GM12878 (cell line): ENCODE measurements at regions not wholly inside any gene's neighbourhood (a gene's known extent, or its start where the extent isn't known, plus 50 kb on each side); places are given as distances from the start of the nearest gene placed in this dataset.

Source experiments
- MEF2A ChIP-seq: IDR thresholded peaks from 2 replicates; pipeline ENCODE4 v1.6.1; 2011; ENCODE audit warnings: low read depth, mild to moderate bottlenecking, low read length, moderate library complexity; ENCODE audit not compliant: insufficient read depth
- MEF2B ChIP-seq: fragments of 450-650 bp; IDR thresholded peaks from 2 replicates; pipeline ENCODE4 v1.6.1; 2018; ENCODE audit warnings: mild to moderate bottlenecking, moderate library complexity; ENCODE audit not compliant: partially characterized antibody, poor library complexity, severe bottlenecking
- NFYB ChIP-seq: IDR thresholded peaks from 2 replicates; pipeline ENCODE4 v1.6.1; 2011; ENCODE audit warnings: low read depth, mild to moderate bottlenecking, low read length, improper control_type of control experiment, moderate library complexity; ENCODE audit not compliant: insufficient read depth
- POLR2AphosphoS5 ChIP-seq: IDR thresholded peaks from 2 replicates; pipeline ENCODE4 v1.6.1; 2011; ENCODE audit warnings: mild to moderate bottlenecking, low read length, inconsistent platforms
- SIN3A ChIP-seq: IDR thresholded peaks from 2 replicates; pipeline ENCODE4 v1.6.1; 2012; ENCODE audit warnings: low read depth, low read length, improper control_type of control experiment
- YY1 ChIP-seq: IDR thresholded peaks from 2 replicates; pipeline ENCODE4 v1.6.1; 2011; ENCODE audit warnings: low read depth, mild to moderate bottlenecking, low read length
- TF ChIP-seq, protein P1 (sequence below): IDR thresholded peaks from 2 replicates; pipeline ENCODE4 v1.6.1; 2011; ENCODE audit warnings: mild to moderate bottlenecking, low read depth, low read length, moderate library complexity; ENCODE audit not compliant: insufficient replicate concordance
- TF ChIP-seq, protein P2 (sequence below): IDR thresholded peaks from 2 replicates; pipeline ENCODE4 v1.6.1; 2012; ENCODE audit warnings: mild to moderate bottlenecking, low read depth, low read length
- TF ChIP-seq, protein P3 (sequence below): fragments of 450-650 bp; formaldehyde crosslinking; IDR thresholded peaks from 2 replicates; pipeline ENCODE4 v1.4.0; 2020; ENCODE audit warnings: mild to moderate bottlenecking, moderate library complexity
- TF ChIP-seq, protein P4 (sequence below): IDR thresholded peaks from 2 replicates; pipeline ENCODE4 v1.6.1; 2012; ENCODE audit warnings: low read depth, low read length, improper control_type of control experiment

DNA sequence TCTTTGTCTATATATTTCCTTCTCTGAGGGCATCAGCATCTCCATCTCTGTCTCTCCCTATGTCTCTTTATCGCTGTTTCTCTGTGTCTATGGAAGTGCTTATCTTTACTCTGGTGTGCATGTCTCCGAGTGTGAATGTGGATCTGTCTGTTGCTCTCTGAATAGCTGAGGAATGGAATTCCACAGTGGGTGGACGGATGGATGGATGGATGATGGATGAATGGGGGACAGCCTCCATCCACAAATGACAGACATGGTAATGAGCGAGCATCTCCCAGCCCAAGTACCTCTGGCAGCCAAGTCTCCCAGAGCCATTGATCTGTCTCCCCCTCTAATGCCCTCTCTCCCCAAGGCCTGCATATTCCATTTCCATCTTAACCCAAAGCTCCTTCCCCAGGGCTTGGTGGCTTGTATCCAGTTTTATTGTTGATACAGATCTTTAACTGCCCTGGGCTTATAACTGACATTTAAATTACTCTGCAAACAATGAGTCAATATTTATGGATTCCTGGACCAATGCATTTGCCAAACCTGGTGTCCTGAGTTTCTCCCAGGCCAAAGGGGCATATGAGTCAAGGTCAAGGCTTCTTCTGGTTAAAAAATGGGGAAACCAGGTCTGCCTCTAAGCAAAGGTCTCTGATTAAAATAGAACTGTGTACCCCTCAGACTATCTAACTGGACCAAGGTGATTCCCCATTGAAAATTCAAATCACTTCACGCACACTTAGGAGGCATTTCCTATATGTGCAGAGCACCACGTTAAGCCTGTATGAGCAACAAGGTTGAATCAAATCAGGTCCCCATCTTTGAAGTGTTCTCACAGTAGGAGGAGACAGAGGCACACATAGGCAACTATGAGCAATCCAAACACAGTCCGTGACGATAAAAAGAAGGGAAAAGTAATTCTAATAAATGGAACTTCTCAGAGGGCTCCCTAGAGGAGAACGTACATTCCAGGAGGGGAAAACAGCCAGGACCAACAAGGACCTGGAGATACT lies 109.9 kb downstream of the TLE3 start:
- TF ChIP-seq, protein P1, sequence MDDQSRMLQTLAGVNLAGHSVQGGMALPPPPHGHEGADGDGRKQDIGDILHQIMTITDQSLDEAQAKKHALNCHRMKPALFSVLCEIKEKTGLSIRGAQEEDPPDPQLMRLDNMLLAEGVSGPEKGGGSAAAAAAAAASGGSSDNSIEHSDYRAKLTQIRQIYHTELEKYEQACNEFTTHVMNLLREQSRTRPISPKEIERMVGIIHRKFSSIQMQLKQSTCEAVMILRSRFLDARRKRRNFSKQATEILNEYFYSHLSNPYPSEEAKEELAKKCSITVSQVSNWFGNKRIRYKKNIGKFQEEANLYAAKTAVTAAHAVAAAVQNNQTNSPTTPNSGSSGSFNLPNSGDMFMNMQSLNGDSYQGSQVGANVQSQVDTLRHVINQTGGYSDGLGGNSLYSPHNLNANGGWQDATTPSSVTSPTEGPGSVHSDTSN, result no peak
- TF ChIP-seq MEF2A (no peak), MEF2B (no peak), YY1 (no peak), SIN3A (no peak), NFYB (no peak), POLR2AphosphoS5 (no peak)
- TF ChIP-seq, protein P2, sequence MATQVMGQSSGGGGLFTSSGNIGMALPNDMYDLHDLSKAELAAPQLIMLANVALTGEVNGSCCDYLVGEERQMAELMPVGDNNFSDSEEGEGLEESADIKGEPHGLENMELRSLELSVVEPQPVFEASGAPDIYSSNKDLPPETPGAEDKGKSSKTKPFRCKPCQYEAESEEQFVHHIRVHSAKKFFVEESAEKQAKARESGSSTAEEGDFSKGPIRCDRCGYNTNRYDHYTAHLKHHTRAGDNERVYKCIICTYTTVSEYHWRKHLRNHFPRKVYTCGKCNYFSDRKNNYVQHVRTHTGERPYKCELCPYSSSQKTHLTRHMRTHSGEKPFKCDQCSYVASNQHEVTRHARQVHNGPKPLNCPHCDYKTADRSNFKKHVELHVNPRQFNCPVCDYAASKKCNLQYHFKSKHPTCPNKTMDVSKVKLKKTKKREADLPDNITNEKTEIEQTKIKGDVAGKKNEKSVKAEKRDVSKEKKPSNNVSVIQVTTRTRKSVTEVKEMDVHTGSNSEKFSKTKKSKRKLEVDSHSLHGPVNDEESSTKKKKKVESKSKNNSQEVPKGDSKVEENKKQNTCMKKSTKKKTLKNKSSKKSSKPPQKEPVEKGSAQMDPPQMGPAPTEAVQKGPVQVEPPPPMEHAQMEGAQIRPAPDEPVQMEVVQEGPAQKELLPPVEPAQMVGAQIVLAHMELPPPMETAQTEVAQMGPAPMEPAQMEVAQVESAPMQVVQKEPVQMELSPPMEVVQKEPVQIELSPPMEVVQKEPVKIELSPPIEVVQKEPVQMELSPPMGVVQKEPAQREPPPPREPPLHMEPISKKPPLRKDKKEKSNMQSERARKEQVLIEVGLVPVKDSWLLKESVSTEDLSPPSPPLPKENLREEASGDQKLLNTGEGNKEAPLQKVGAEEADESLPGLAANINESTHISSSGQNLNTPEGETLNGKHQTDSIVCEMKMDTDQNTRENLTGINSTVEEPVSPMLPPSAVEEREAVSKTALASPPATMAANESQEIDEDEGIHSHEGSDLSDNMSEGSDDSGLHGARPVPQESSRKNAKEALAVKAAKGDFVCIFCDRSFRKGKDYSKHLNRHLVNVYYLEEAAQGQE, result no peak
- TF ChIP-seq, protein P3, sequence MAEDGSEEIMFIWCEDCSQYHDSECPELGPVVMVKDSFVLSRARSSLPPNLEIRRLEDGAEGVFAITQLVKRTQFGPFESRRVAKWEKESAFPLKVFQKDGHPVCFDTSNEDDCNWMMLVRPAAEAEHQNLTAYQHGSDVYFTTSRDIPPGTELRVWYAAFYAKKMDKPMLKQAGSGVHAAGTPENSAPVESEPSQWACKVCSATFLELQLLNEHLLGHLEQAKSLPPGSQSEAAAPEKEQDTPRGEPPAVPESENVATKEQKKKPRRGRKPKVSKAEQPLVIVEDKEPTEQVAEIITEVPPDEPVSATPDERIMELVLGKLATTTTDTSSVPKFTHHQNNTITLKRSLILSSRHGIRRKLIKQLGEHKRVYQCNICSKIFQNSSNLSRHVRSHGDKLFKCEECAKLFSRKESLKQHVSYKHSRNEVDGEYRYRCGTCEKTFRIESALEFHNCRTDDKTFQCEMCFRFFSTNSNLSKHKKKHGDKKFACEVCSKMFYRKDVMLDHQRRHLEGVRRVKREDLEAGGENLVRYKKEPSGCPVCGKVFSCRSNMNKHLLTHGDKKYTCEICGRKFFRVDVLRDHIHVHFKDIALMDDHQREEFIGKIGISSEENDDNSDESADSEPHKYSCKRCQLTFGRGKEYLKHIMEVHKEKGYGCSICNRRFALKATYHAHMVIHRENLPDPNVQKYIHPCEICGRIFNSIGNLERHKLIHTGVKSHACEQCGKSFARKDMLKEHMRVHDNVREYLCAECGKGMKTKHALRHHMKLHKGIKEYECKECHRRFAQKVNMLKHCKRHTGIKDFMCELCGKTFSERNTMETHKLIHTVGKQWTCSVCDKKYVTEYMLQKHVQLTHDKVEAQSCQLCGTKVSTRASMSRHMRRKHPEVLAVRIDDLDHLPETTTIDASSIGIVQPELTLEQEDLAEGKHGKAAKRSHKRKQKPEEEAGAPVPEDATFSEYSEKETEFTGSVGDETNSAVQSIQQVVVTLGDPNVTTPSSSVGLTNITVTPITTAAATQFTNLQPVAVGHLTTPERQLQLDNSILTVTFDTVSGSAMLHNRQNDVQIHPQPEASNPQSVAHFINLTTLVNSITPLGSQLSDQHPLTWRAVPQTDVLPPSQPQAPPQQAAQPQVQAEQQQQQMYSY (CRISPR knock-in tag), result no peak
- TF ChIP-seq, protein P4, sequence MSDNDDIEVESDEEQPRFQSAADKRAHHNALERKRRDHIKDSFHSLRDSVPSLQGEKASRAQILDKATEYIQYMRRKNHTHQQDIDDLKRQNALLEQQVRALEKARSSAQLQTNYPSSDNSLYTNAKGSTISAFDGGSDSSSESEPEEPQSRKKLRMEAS, result no peak
